ENCODE measurements at regions not wholly inside any gene's neighbourhood (a gene's known extent, or its start where the extent isn't known, plus 50 kb on each side); places are given as distances from the start of the nearest gene placed in this dataset.

- Histone ChIP-seq H4K20me1 (ENCODE audit: control insufficient read depth, extremely low read depth, insufficient read depth, low read length) (no peaks in the 10 kb centered on the region), H3K27me3 (ENCODE audit: control insufficient read depth, insufficient read depth, low read length) (peaks cover 4% of the 10 kb centered on the region), H3K9ac (ENCODE audit: insufficient read depth, low read length) (no peak overlapping the region), H3K4me1 (ENCODE audit: control insufficient read depth, extremely low read depth, insufficient read depth, low read length) (no peaks in the 10 kb centered on the region), H3K27ac (ENCODE audit: insufficient read depth, low read length) (no peak overlapping the region), H3K4me3 (replicated peaks in 1 of 4; ENCODE audit: control extremely low read depth in 1 of 4, insufficient read depth in 1 of 4, low read depth in 3 of 4, low read length in 4 of 4) (no peak overlapping the region), H3K79me2 (ENCODE audit: control insufficient read depth, insufficient read depth, low read length) (no peaks in the 10 kb centered on the region), H3K9me3 (ENCODE audit: control insufficient read depth, insufficient read depth, low read depth, low read length) (no peaks in the 10 kb centered on the region), H3K4me2 (ENCODE audit: extremely low read depth, insufficient read depth, low read length) (no peak overlapping the region), H3K36me3 (ENCODE audit: control insufficient read depth, insufficient read depth, low read length) (no peaks in the 10 kb centered on the region), H2AFZ (ENCODE audit: low read length) (no peak overlapping the region)
- TF ChIP-seq CTCF (conservative IDR thresholded peaks at IDR 0.05 in 1 of 2, IDR thresholded peaks at IDR 0.05 in 1 of 2; ENCODE audit: low read depth in 1 of 2, low read length in 2 of 2) (no peak), EZH2 (IDR thresholded peaks at IDR 0.05; ENCODE audit: low read length, missing control alignments) (no peak)
- DNase-seq (ENCODE audit: low read depth in 2 of 2): no peak
Observed at GRCh38 chr16:50446861-50447260, 78.1 kb upstream of the BRD7 start.

GRCh38 chr16:50445621-50446555 lies 77.1 kb upstream of the BRD7 start:
- Histone ChIP-seq H3K9me3 (ENCODE audit: control insufficient read depth, insufficient read depth, low read depth, low read length) (no peaks in the 10 kb centered on the region), H3K36me3 (ENCODE audit: control insufficient read depth, insufficient read depth, low read length) (no peaks in the 10 kb centered on the region), H3K4me1 (ENCODE audit: control insufficient read depth, extremely low read depth, insufficient read depth, low read length) (no peaks in the 10 kb centered on the region), H2AFZ (ENCODE audit: low read length) (no peak overlapping the region), H3K27me3 (ENCODE audit: control insufficient read depth, insufficient read depth, low read length) (peaks cover 4% of the 10 kb centered on the region), H3K9ac (ENCODE audit: insufficient read depth, low read length) (no peak overlapping the region), H3K27ac (ENCODE audit: insufficient read depth, low read length) (no peak overlapping the region), H3K4me3 (replicated peaks in 1 of 4; ENCODE audit: control extremely low read depth in 1 of 4, insufficient read depth in 1 of 4, low read depth in 3 of 4, low read length in 4 of 4) (no peak overlapping the region), H3K79me2 (ENCODE audit: control insufficient read depth, insufficient read depth, low read length) (no peaks in the 10 kb centered on the region), H3K4me2 (ENCODE audit: extremely low read depth, insufficient read depth, low read length) (no peak overlapping the region), H4K20me1 (ENCODE audit: control insufficient read depth, extremely low read depth, insufficient read depth, low read length) (no peaks in the 10 kb centered on the region)
- DNase-seq (ENCODE audit: low read depth in 2 of 2): no peak
- TF ChIP-seq CTCF (conservative IDR thresholded peaks at IDR 0.05 in 1 of 2, IDR thresholded peaks at IDR 0.05 in 1 of 2; ENCODE audit: low read depth in 1 of 2, low read length in 2 of 2) (no peak), EZH2 (IDR thresholded peaks at IDR 0.05; ENCODE audit: low read length, missing control alignments) (no peak)

- Histone ChIP-seq H3K27me3 (ENCODE audit: control insufficient read depth, insufficient read depth, low read length) (peaks cover 4% of the 10 kb centered on the region), H3K79me2 (ENCODE audit: control insufficient read depth, insufficient read depth, low read length) (no peaks in the 10 kb centered on the region), H3K36me3 (ENCODE audit: control insufficient read depth, insufficient read depth, low read length) (no peaks in the 10 kb centered on the region), H3K27ac (ENCODE audit: insufficient read depth, low read length) (no peak overlapping the region), H2AFZ (ENCODE audit: low read length) (no peak overlapping the region), H3K4me3 (replicated peaks in 1 of 4; ENCODE audit: control extremely low read depth in 1 of 4, insufficient read depth in 1 of 4, low read depth in 3 of 4, low read length in 4 of 4) (no peak overlapping the region), H3K9me3 (ENCODE audit: control insufficient read depth, insufficient read depth, low read depth, low read length) (no peaks in the 10 kb centered on the region), H4K20me1 (ENCODE audit: control insufficient read depth, extremely low read depth, insufficient read depth, low read length) (no peaks in the 10 kb centered on the region), H3K4me1 (ENCODE audit: control insufficient read depth, extremely low read depth, insufficient read depth, low read length) (no peaks in the 10 kb centered on the region), H3K9ac (ENCODE audit: insufficient read depth, low read length) (no peak overlapping the region), H3K4me2 (ENCODE audit: extremely low read depth, insufficient read depth, low read length) (no peak overlapping the region)
- DNase-seq (ENCODE audit: low read depth in 2 of 2): no peak
- TF ChIP-seq EZH2 (IDR thresholded peaks at IDR 0.05; ENCODE audit: low read length, missing control alignments) (no peak), CTCF (conservative IDR thresholded peaks at IDR 0.05 in 1 of 2, IDR thresholded peaks at IDR 0.05 in 1 of 2; ENCODE audit: low read depth in 1 of 2, low read length in 2 of 2) (no peak)
Observed at GRCh38 chr16:50444526-50444925, 75.7 kb upstream of the BRD7 start.
